AG09309 (cell line): ENCODE measurements at regions not wholly inside any gene's neighbourhood (a gene's known extent, or its start where the extent isn't known, plus 50 kb on each side); places are given as distances from the start of the nearest gene placed in this dataset.
"Not testable (repeated sequence)": the region's sequence is repeated elsewhere in the genome, so short reads cannot be mapped to it uniquely, and the experiment has no call there.

Source experiments
- DNase-seq: peaks from one replicate; pipeline ENCODE4 v3.0.0-alpha.2; 2010; ENCODE audit warnings: low read depth
- H3K4me3 ChIP-seq: 2 replicates; pipeline ENCODE4 v1.5.1; 2011; ENCODE audit warnings: mild to moderate bottlenecking, low read depth, low read length, moderate library complexity; ENCODE audit not compliant: control insufficient read depth
- CTCF ChIP-seq: IDR thresholded peaks from 2 replicates; pipeline ENCODE4 v1.5.1; 2011; ENCODE audit warnings: mild to moderate bottlenecking, low read depth, low read length, inconsistent platforms; ENCODE audit not compliant: insufficient read depth, control insufficient read depth; ENCODE audit errors: missing control alignments

- no peak for DNase-seq
- TF ChIP-seq CTCF = no peak
- no peak overlapping the region for H3K4me3 ChIP-seq
Observed at GRCh38 chr13:69035771-69036170, 1071.9 kb upstream of the ATXN8OS start.

- no peak for TF ChIP-seq CTCF
- no peak for DNase-seq
- H3K4me3 ChIP-seq = no peak overlapping the region
Observed at GRCh38 chr13:69028936-69029335, 1078.7 kb upstream of the ATXN8OS start.

- DNase-seq = no peak
- TF ChIP-seq CTCF = no peak
- no peak overlapping the region for H3K4me3 ChIP-seq
Observed at GRCh38 chr13:69020120-69020519, 1087.5 kb upstream of the ATXN8OS start.

GRCh38 chr13:69018173-69018572, 1089.5 kb upstream of the ATXN8OS start:
- DNase-seq, H3K4me3 ChIP-seq: not testable (repeated sequence)

GRCh38 chr13:69010789-69011188, 1096.8 kb upstream of the ATXN8OS start:
- no peak for TF ChIP-seq CTCF
- H3K4me3 ChIP-seq = no peak overlapping the region
- DNase-seq = no peak

- no peak for DNase-seq
- H3K4me3 ChIP-seq = no peak overlapping the region
- TF ChIP-seq CTCF = no peak
Observed at GRCh38 chr13:69008499-69008898, 1099.1 kb upstream of the ATXN8OS start.

- no peak for TF ChIP-seq CTCF
- no peak for DNase-seq
- H3K4me3 ChIP-seq = no peak overlapping the region
Observed at GRCh38 chr13:68998056-68998455, 1109.6 kb upstream of the ATXN8OS start.
